ENCODE measurements at regions not wholly inside any gene's neighbourhood (a gene's known extent, or its start where the extent isn't known, plus 50 kb on each side); places are given as distances from the start of the nearest gene placed in this dataset.

DNA sequence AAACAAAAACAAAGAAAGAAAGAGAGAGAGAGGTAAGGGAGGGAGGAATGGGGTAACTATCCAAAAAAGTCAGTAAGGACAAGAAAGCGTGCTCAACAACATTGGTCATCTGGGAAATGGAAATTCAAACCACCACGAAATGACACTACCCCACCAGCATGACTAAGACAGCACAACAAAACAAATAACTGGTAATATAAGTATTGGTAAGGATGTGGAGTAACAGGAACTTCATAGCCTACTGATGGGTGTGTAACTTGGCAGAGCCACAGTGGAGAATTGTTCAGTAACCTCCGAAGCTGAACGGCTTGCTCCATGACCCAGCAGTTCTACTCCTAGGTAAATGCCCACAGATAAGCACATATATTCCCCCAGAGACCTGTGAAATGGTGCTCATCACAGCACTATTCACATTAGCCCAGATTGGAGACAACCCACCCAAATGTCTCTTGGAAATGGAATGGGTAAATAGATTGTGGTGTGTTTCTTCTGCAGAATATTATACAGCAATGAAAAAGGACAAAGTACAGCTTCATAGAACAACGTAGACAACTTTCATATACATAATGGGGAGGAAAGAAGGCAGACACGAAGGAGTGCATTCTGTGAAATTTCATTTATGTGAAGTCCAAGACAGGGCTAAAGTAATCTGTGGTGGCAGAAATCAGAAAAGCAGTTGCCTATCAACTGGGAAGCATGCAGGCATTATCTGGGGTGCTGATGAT, 95.5 kb upstream of the ATP6AP2 start:
- no peak for DNase-seq

DNA sequence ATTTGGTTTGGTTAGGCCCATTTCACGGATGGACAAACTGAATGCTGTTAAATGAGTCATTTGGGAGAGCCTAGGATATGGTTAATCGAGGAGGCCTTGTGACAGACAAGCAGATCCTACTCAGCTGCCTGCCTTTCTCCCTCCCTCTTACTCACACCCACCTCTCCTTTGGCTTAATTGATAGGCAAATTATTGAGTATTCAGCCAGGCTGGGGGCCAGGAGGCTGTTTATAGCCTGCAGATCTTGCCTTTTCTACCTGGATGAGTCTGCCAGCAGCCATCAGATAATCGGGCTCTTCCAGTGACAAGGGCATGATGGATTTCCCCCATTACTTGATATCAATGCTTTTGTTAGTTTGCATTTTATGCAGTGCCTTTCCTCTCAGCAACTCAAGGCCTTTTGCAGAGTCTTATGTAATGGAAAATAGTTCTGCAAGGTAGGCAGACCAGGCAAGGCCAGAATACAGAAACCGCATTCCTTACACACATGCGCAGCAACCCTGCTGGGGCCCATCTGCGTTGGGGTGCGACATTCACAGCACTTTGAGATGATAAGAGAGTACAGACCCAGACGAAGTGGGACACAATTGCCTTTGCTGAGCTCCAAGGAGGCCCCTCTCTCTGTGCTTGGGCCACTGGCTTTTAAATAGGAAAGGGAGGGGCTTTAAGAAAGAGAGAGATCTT, 96.2 kb upstream of the ATP6AP2 start:
- no peak for DNase-seq

DNA sequence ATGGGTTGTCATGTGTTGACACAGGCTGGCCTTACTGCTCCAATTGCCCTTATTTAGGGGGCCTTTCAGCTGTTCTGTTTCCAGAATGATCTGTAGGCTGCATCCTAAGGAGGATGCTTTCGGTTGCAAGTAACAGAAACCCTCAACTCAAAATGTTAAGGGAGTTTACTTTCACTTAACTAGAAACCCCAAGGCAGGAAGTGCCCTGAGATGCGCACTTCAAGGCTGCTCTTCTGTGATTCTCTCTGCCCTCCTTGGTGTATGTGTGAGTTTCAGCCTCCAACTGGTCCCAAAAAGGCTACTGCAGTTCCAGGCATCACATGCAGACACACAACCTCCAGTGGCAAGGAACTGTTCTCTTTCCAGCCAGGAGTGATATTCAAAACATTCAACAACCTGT, 97.3 kb upstream of the ATP6AP2 start:
- no peak for DNase-seq

DNA sequence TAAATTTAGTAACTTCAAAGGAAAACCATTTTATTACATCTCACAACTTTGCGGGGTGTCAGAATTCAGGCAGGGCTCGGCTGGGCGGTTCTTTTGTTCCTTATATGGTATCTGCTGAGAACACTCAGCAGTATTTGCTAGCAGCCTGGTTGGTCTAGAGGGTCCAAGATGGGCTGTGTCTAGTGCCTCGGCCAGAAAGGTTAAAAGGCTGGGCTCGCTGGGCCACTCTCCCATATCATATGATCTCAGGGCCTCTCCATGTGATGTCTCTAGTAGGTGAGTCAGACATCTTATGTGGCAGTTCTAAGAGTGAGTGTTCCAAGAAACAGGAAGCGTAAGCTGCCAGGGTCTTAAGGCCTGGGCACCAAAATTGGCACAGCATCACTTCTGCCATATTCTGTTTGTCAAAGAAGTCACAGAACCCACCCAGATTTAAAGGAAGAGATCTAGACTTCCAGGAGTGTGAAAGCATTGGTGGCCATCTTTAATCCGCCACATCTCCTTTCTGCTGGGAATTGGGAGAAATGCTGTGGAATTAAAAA, 100.9 kb upstream of the ATP6AP2 start:
- DNase-seq: no peak

DNA sequence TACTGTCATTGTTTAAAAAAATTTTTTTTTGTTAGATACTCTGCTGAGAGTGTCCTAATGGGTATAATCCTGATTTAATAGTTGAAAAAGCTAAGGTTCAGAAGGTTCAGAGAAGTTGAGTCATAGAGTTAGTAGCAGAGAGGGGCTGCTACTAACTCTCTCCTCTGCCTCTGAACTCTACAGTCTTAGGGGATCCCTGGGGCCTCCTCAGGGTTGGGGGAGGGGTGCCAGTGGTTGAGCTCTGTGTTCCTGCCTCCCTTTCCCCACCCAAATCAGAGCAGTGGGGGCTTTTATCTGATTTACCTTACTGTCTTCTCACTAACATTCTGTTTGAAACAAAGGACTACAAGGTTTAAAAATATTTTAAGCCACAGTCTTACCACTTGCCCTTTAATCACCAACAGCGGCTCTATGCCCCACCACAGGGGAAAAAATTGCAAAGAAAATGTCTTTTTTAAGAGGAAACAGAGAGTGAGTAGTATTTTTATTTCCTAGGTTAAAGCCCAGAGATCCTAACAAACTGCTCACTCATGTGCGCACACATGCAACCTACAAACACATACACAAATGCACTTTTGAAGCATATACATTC, 102.2 kb upstream of the ATP6AP2 start:
- DNase-seq: no peak

DNA sequence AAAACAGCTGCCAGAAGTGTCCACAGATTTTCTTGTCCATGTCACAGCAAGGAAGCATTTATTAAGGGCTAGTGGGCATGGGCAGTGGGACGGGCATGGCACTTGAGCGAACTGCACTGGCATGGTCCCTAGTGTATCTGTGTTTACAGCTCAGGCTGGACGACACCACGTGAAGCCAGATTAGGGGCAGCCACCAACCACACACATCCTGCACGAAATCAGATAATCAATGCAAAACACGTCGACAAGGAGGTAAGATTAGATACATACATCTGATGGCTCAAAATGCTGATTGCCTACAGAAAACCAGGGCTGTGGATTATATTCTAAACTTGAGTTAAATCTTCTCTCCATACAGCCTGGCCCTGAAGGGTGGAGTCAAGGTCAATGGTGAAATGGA, 103.8 kb upstream of the ATP6AP2 start:
- no peak for DNase-seq

DNA sequence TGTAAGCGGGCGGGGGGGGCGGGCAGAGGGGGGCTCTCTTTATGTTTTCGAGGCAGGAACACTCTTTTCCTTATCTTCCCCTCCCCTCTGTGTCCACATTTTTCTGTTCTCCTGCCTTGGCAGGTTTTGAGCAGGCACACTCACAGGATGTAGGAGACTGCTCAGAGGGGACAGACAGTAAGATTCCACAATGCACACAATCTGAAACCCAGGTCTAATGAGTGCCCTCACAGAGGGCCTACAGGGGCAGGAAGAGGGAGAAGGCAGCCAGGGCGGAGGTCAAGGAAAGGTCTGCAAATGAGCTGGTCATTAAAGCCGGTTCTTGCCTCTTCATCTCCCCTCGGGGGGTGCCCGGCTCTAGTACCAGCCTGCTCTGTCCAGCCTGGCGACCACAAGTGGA, 106.1 kb upstream of the ATP6AP2 start:
- DNase-seq: no peak

DNA sequence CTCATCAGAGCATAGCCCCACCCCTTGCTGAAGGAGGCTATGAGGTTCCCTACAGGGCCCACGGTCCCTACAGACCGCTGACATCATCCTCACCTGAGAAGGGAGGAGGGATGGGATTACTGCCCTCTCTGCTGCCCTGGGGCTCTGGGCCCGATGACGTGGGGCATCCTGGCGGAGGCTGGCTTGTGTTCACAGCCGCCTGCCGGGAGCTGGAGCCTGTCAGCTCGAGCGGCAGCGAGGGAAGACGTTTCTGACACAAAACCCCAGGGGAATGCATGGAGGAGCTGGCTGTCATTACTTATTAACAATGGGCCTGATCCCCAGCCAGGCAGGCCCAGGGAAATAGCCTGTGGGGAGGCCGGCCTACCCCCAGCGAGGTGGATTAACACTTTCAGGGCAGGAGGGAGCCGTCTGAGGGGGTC, 106.6 kb upstream of the ATP6AP2 start:
- DNase-seq: peak; percentile 73

DNA sequence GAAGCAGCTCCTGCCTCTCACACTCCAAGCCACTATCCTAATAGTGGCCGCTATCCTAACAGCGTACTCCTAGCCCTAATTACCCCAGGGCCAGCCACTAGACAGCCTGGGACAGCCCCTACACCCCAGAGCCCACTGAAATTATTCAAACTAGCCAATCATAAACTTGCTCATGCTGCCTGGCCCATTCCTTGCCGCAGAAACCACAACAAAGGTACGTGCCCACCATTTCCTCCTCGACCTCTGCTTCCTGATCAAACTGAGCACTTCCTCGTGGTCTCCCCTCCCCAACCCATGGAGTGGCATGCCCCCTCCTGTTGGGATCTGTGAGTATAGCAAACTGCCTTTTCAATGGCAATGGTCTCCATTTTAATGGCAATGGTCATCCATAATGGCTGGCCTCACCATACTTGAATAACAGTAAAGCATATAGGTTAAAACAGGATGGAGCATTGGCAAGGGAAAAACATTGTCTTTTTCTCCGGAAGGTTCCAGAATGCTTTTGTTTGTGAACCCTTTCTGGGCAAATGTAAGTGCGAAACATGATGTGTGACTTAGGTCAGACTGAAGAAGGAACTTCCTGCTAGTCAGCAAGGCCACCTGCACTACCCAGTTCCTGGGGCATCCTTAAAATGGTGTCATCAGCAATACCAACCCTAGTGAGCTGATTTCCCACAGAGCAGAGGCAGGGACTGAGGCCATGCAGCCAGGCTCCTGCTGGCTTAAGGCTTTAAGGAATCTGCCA, 107.1 kb upstream of the ATP6AP2 start:
- DNase-seq: no peak

DNA sequence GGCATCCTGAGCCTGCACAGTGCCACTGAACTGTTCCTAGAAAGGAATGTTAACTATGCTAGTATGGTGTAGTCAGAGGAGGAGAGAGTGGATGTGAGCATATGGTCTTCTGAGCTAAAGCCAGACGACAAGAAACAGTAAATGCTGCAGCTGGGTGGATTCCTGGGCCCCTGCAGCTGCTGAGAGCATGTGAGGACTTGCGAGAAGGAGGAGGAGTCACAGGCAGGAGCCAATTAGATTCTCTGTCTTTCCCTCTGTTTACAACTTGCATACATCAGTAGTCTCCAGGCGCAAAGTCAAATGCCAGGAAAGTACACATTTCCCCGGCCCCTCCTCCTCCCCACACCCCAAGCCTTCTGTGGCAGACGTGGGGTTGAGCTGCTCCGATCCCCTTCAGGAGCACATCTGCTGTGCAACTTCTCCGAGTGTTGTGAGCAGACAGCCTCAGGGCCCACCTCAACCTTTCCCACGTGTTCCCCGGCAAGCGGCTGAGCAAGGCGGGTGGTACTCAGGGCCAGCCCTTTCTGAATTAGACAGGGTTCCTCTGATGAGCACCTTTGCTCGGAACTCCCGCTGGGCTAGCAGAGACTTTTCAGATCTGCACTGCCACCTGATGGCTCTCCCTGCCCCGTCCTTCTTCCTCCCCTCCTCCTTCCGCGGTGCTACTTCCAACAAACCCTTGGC, 108.7 kb upstream of the ATP6AP2 start:
- peak; percentile 37 for DNase-seq

DNA sequence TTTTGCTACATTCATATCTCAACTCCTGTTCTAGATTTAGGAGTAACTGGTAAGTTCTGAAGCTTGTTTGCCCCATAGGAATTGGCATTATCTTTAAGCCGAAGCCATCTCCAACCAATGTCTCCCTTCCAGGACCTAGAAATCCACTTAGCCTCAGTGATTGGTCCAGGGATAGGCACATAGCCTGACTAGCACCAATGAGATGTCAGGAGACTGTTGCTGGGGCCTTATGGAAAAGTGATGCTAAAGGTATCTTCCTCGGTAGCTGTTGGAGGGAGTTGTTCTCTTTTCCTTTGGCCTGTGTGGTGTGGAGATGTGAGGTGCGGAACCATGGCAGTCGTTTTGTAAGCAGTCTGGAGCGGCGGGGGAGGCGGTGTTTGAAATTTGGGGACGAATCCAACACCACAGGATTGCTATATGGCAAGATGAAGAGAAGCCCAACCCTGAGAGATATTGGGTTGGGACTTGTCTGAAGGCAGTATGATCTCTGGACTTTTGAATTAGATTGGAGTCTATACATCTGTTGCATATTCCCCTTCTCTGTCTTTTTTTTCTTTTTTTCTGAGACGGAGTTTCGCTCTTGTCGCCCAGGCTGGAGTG, 109.8 kb upstream of the ATP6AP2 start:
- no peak for DNase-seq

DNA sequence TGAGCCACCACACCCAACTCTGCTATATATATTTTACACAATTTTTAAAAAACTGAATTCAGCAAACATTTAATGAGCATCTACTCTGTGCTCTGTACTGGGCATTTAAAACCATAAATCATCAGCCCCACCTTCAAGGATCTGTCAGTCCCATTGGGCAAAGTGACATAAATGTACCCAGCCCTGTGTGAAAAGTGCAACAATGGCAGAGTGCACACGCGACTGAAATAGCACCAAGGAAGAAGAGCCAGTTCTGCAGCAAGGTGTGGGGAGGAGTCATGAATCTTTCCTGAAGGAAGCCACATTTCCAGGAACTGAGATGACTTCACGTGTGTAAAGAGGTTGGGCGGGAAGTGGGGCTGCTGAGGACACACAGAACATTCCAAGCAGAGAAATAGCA, 111.5 kb upstream of the ATP6AP2 start:
- no peak for DNase-seq

DNA sequence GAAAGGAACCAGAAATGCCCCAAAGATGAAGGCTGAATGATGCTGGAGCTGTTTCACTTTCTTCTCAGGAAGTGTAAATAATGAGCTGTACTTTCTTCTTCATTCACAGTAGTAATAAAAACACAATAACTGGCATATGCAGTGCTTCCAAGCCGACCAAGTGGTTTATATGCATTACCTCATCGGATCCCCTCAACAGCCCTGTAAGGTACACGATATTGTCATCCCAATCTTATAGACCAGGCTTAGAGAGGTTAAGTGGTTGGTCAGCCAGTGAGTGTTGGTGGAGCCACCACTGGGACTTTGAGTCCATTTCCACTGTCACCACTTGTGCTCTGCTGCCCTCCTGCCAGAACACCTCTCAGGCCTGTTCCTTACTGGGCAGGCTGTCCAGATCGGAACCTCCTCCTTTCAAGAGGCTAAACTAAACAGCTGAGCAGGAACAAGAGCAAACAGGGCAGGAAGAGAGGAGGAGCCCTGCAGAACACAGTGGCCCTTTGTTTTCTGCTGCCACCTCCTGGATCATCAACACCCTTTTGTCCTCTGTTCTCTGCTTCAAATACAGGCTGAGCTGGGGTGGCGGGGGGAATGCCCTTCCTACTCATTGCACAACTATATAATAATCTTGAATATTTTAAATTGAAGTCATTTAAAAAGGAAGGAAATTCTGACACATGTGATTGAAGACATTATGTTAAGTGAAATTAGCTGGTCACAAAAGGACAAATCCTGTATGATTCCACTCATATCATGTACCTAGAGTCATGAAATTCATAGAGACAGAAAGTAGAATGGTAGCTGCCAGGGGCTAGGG, 112.5 kb upstream of the ATP6AP2 start:
- peak; percentile 14 for DNase-seq

DNA sequence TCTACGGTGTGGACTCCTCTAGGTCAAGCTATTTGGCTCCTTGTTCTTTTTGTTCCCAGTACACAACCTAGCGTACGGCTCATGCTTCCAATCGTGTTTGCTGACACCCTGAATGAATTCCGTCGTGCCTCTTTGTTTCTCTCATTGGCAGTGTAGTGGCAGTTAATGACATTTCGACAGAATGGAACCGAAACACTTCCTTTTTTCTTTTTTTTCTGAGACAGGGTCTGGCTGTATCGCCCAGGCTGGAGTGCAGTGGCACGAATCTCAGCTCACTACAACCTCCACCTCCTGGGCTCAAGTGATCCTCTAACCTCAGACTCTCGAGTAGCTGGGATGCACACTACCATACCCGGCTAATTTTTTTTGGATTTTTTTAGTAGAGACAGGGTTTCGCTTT, 113.3 kb upstream of the ATP6AP2 start:
- no peak for DNase-seq

DNA sequence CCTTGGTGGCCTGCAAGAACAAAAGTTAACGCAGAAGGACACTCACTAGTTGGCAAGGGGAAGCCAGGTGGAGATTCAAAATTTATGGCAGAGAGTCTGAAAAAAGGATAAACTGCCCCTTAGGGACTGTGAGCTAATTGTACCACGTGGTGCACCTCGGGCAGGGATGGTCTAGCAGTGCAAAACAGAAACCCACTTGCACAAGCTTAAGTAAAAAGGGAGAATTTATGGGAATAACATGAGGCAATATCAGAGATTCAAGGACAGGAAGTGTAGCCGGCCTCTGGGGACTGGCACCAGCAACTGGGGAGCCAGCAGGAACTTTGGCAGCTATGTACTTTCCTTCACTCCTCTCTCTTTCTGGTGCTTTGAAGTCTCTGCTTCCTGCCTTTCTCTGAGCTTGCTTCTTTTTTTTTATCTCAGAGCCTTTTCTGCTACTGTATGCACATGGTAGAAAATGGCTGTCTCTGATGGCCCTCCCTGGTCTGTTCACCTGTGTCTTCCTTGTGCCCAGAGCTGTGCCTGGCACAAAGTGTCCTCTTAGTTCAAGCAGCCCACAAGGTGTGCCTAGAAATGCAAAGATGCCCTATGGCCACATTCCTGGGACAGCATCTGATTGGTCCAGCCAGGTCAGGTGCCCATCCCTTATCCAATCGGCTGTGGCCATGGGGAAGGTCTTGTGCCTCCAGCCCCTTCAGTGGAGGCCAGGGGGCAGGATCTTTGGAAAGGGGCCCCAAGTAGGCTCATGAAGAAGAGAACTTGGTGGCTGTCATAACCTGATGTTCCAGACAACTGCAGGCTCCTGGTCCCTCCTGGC, 114.8 kb upstream of the ATP6AP2 start:
- no peak for DNase-seq

DNA sequence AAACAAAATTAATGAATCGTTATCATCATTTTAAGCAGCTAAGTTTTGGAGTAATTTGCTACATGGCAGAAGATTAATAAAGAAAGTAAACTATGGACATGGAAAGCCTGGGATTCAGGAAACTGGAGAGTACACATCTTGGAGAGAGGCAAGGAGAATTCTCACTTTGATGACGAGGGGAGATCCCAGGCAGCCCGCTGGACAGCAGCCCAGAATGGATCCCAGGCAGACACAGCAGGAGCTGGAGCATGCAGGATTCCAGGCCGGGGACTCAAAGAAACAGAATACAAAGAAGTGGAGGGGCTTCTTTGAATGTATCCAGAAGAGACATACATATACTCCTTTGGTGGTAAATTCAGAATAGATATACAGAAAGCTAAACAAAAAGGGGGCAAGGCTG, 118.0 kb upstream of the ATP6AP2 start:
- DNase-seq: peak; percentile 15

DNA sequence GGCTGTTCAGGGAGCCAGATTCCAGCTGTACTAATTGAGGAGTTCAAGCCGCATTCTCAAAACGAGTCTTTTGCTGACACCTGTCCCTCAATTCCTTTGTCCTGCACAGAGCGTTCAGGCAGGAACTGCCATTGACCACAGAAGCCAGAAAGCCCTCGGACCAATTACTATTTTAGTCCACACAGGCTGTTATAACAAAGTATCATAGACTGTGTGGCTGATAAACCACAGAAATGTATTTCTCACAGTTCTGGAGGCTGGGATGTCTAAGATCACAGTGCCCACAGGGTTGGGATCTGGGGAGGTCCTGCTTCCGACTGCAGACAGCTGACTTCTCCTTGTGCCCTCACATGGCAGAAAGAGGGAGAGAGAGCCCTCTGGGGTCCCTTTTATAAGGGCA, 119.8 kb upstream of the ATP6AP2 start:
- peak; percentile 22 for DNase-seq

DNA sequence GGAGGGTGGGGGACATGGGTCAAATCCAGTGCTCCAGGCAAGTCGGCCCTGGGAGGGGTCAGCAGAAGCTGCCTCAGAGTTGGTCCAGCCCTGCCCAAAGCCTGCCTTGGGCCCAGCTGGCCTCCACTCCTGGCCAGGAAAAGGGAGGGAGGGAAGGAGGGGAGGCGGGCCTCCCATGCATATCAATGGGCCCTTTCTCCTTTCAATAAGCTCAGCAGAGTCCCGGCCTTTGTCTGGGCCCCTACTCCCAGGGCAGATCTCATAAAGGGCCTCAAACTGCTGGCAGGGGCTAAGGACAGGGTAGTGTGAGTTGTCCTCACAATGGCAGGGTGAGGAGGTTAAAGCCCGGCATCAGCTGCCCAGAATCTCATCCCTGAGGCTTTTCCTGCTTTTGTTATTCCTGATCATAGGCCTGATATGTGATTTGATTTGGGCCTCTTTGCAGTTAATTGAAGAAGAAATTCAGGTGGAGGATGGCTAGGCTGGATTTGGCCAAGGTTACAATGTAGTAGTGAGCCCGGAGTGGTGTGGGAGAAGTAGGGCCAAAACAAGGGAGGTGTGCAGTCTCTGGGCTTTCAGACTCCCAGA, 121.1 kb upstream of the ATP6AP2 start:
- no peak for DNase-seq

DNA sequence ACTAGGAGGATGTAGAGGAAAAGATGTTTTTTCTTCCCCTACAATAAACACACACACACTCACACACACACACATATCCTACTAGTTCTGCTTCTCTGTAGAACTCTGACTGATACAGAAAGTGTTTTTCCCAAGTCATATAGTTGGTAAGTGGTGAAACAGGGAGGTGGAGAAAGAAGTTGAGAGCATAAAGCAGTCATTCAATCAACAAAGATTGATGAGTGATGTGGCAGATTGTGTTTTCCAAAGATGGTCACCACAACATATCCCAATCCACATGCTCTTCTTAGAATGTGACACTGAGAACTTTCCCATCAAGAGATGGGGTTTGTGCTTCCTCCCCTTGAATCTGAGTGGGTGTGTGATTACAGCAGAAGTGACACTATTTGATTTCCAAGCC, 123.4 kb upstream of the ATP6AP2 start:
- DNase-seq: no peak

DNA sequence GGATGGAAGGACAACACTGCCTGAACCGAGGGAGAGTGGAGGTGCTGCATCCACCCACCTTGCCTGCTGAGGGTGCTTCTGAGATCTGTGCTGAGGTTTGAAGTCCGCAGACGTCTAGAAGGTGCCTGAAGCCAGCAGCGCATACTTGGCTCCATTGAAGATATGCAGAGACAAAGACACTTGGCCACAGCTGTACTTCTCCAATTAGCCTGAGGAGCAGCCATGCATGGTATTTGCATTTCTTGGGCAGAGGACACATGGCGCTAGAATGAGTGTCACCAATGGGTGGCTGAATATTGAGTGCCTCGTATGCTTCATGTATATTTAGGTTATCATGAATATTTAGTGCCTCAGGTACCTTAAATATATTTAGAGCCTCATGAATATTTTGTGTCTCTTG, 128.7 kb upstream of the ATP6AP2 start:
- no peak for DNase-seq
